ENCODE measurements at regions not wholly inside any gene's neighbourhood (a gene's known extent, or its start where the extent isn't known, plus 50 kb on each side); places are given as distances from the start of the nearest gene placed in this dataset.

- no peak for DNase-seq
Measured at GRCh38 chr11:13874597-13874996, 87.9 kb upstream of the SPON1 start.

GRCh38 chr11:13875643-13876042, 86.9 kb upstream of the SPON1 start:
- no peak for DNase-seq

GRCh38 chr11:13876423-13876822, 86.1 kb upstream of the SPON1 start:
- no peak for DNase-seq

GRCh38 chr11:13878077-13878476, 84.4 kb upstream of the SPON1 start:
- DNase-seq, result no peak

- DNase-seq, result no peak
Measured at GRCh38 chr11:13880634-13881033, 81.9 kb upstream of the SPON1 start.

GRCh38 chr11:13881226-13881905, 81.2 kb upstream of the SPON1 start:
- DNase-seq, result no peak

- no peak for DNase-seq
Measured at GRCh38 chr11:13883042-13883441, 79.5 kb upstream of the SPON1 start.

- no peak for DNase-seq
Measured at GRCh38 chr11:13883589-13883988, 78.9 kb upstream of the SPON1 start.

GRCh38 chr11:13884158-13884799, 78.2 kb upstream of the SPON1 start:
- DNase-seq, result no peak

GRCh38 chr11:13885083-13885482, 77.4 kb upstream of the SPON1 start:
- DNase-seq, result no peak

- DNase-seq, result no peak
Measured at GRCh38 chr11:13889552-13890249, 72.8 kb upstream of the SPON1 start.

GRCh38 chr11:13891911-13892310, 70.6 kb upstream of the SPON1 start:
- DNase-seq, result no peak

- no peak for DNase-seq
Measured at GRCh38 chr11:13896175-13896980, 66.1 kb upstream of the SPON1 start.

- DNase-seq, result no peak
Measured at GRCh38 chr11:13896981-13897353, 65.6 kb upstream of the SPON1 start.

- DNase-seq, result no peak
Measured at GRCh38 chr11:13897646-13898276, 64.8 kb upstream of the SPON1 start.

- DNase-seq, result no peak
Measured at GRCh38 chr11:13899603-13900002, 62.9 kb upstream of the SPON1 start.

- no peak for DNase-seq
Measured at GRCh38 chr11:13902523-13902922, 60.0 kb upstream of the SPON1 start.

GRCh38 chr11:13905137-13905781, 57.3 kb upstream of the SPON1 start:
- no peak for DNase-seq

- DNase-seq, result no peak
Measured at GRCh38 chr11:13907678-13908077, 54.8 kb upstream of the SPON1 start.

GRCh38 chr11:13908535-13908934, 54.0 kb upstream of the SPON1 start:
- no peak for DNase-seq

All from CD4-positive, alpha-beta T cell treated with Interferon alpha-2 for 1 hour (primary cell).